B cell (primary cell): ENCODE measurements at regions not wholly inside any gene's neighbourhood (a gene's known extent, or its start where the extent isn't known, plus 50 kb on each side); places are given as distances from the start of the nearest gene placed in this dataset.
"Not testable (repeated sequence)": the region's sequence is repeated elsewhere in the genome, so short reads cannot be mapped to it uniquely, and the experiment has no call there.

ENCODE experiments used
- ATAC-seq: fragments of 200-7000 bp; cut with Tn5 transposase; one replicate; pipeline ENCODE4 v1.10.0; 2021; ENCODE audit warnings: low read depth, mild to moderate bottlenecking, moderate number of reproducible peaks, moderate library complexity
- CTCF ChIA-PET: fragments of 350-600 bp; sonication (Branson Sonifier 250); formaldehyde crosslinking; loops from one replicate; lab custom pipeline; 2021; ENCODE audit warnings: antibody characterized with exemption, inconsistent platforms; lab: Charles Lee
- POLR2A ChIA-PET: fragments of 350-600 bp; sonication (Branson Sonifier 250); formaldehyde crosslinking; loops from one replicate; lab custom pipeline; 2021; ENCODE audit warnings: antibody characterized with exemption; lab: Charles Lee
- DNase-seq: peaks from one replicate; pipeline ENCODE4 v3.0.0; 2013
- H2AFZ ChIP-seq: 2 replicates; pipeline ENCODE4 v1.6.1; 2012; ENCODE audit warnings: mild to moderate bottlenecking, low read depth, low read length; ENCODE audit not compliant: insufficient read depth, poor library complexity, severe bottlenecking
- H3K27ac ChIP-seq, 2 donors: 1 replicate in 1 of 2; 2 replicates in 1 of 2; pipeline ENCODE4 v1.5.1; 2012 to 2013; ENCODE audit warnings: low read length in 2 of 2, mild to moderate bottlenecking in 2 of 2, moderate library complexity in 1 of 2
- H3K27me3 ChIP-seq, 4 experiments: fragments of 200-600 bp in 1 of 4; sonication (generic) in 1 of 4; replicated peaks in 1 of 4; 1 replicate in 2 of 4; 2 replicates in 2 of 4; pipeline versions ENCODE4 v1.6.1 to v1.7.0; 2013 to 2016; ENCODE audit warnings: low read length in 3 of 4, mild to moderate bottlenecking in 2 of 4, mixed read lengths in 1 of 4, moderate library complexity in 1 of 4; ENCODE audit not compliant: insufficient read depth in 4 of 4, control insufficient read depth in 3 of 4; ENCODE audit errors: control extremely low read depth in 1 of 4
- H3K36me3 ChIP-seq, 2 experiments: replicated peaks in 1 of 2; 1 replicate in 1 of 2; 2 replicates in 1 of 2; pipeline versions ENCODE4 v1.6.1 to v1.7.1; 2013; ENCODE audit warnings: low read length in 1 of 2; ENCODE audit not compliant: insufficient read depth in 2 of 2, control insufficient read depth in 1 of 2; ENCODE audit errors: control extremely low read depth in 1 of 2, extremely low read depth in 1 of 2
- H3K4me1 ChIP-seq, 2 donors: fragments of 200-600 bp in 1 of 2; sonication (generic) in 1 of 2; 1 replicate in 1 of 2; 2 replicates in 1 of 2; pipeline versions ENCODE4 v1.5.1 to v1.6.1; 2013 to 2017; ENCODE audit warnings: low read length in 2 of 2; ENCODE audit not compliant: control insufficient read depth in 2 of 2, insufficient read depth in 2 of 2
- H3K4me2 ChIP-seq: replicated peaks from 2 replicates; pipeline ENCODE3; 2012; ENCODE audit warnings: mild to moderate bottlenecking, low read depth, low read length; ENCODE audit not compliant: poor library complexity, severe bottlenecking
- H3K4me3 ChIP-seq, 5 experiments: fragments of 200-600 bp in 1 of 5; sonication (generic) in 1 of 5; 1 replicate in 3 of 5; 2 replicates in 2 of 5; pipeline versions ENCODE4 v1.5.1 to v1.7.0; 2011 to 2016; ENCODE audit warnings: low read length in 4 of 5, mild to moderate bottlenecking in 4 of 5, low read depth in 2 of 5, control low read depth in 1 of 5, moderate library complexity in 1 of 5; ENCODE audit not compliant: insufficient read depth in 1 of 5; ENCODE audit errors: control extremely low read depth in 1 of 5, extremely low read depth in 1 of 5
- H3K79me2 ChIP-seq: fragments of 200-600 bp; sonication (generic); one replicate; pipeline ENCODE4 v1.6.0; 2016; ENCODE audit warnings: low read length; ENCODE audit not compliant: control insufficient read depth, insufficient read depth
- H3K9ac ChIP-seq: fragments of 200-600 bp; sonication (generic); 2 replicates; pipeline ENCODE4 v1.6.1; 2017; ENCODE audit warnings: mild to moderate bottlenecking, low read length, moderate library complexity
- H3K9me3 ChIP-seq, 3 donors: one replicate each; pipeline versions ENCODE4 v1.6.1 to v1.7.1; 2013; ENCODE audit warnings: low read length in 2 of 3; ENCODE audit not compliant: control insufficient read depth in 2 of 3, insufficient read depth in 1 of 3; ENCODE audit errors: control extremely low read depth in 1 of 3
- H4K20me1 ChIP-seq: 2 replicates; pipeline ENCODE4 v1.6.0; 2012; ENCODE audit warnings: mild to moderate bottlenecking, low read length; ENCODE audit not compliant: insufficient read depth, control insufficient read depth, poor library complexity, severe bottlenecking
- H3K27ac Mint-ChIP-seq: one replicate; pipeline ENCODE4 v1.8.0; 2021; ENCODE audit warnings: mixed read lengths
- H3K27me3 Mint-ChIP-seq: one replicate; pipeline ENCODE4 v1.8.0; 2021; ENCODE audit warnings: mixed read lengths
- H3K4me1 Mint-ChIP-seq: one replicate; pipeline ENCODE4 v1.8.0; 2021; ENCODE audit warnings: mixed read lengths
- H3K4me3 Mint-ChIP-seq: one replicate; pipeline ENCODE4 v1.8.0; 2021; ENCODE audit warnings: mixed read lengths
- H3K9me3 Mint-ChIP-seq: one replicate; pipeline ENCODE4 v1.8.0; 2022; ENCODE audit warnings: mixed read lengths; ENCODE audit not compliant: insufficient read depth
- EZH2 ChIP-seq: IDR thresholded peaks from 2 replicates; pipeline ENCODE4 v1.6.1; 2012; ENCODE audit warnings: borderline replicate concordance, low read depth, mild to moderate bottlenecking, moderate library complexity, low read length; ENCODE audit not compliant: insufficient read depth, poor library complexity, severe bottlenecking
- WGBS: methylation state at CpG from one replicate; pipeline ENCODE4 v1.1.5; 2013; ENCODE audit warnings: missing lambda C conversion rate; ENCODE audit not compliant: insufficient coverage; 5-methylcytosine and 5-hydroxymethylcytosine counted together
- intact Hi-C: fragments of 100-400 bp; cut with micrococcal nuclease; formaldehyde crosslinking; loops from one replicate; pipeline ENCODE4 v1.10.0; 2022
- TF ChIP-seq, protein P1 (sequence below): fragments of 200-600 bp; IDR thresholded peaks from one replicate; pipeline ENCODE4 v1.8.0; 2022; ENCODE audit warnings: antibody characterized with exemption, mild to moderate bottlenecking

DNA sequence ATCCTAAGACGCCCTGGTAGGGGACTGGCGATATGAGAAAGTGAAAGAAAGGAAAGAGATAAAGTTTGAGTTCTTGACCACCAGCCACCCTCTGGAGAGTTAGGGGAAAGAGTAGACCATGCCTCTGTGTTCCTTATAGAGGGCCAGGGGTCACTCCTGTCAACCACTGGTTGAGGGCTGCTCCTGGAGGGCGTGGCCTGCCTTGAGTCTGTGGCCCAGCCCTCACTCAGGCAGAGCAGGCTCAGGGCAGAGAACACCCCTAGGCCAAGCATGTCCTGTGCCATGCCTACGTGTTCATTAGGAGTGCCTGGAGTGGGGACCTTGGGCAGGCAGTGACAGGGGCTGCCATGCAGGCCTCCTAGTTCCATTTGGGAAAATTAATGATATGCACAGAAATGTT lies 161.1 kb upstream of the EPB41L3 start:
- H2AFZ ChIP-seq: no peak overlapping the region
- 70% methylated on average over 2 of the region's 4 CpGs for WGBS
- DNase-seq (no peak), ATAC-seq (no peak)
- H3K9me3 Mint-ChIP-seq: no peaks in the 10 kb centered on the region
- no peaks in the 10 kb centered on the region for H4K20me1 ChIP-seq
- H3K4me3 Mint-ChIP-seq: no peak overlapping the region
- H3K27me3 ChIP-seq: no peaks in the 10 kb centered on the region
- H3K4me3 ChIP-seq: no peak overlapping the region
- H3K4me1 Mint-ChIP-seq: no peaks in the 10 kb centered on the region
- H3K4me2 ChIP-seq: no peak overlapping the region
- H3K4me1 ChIP-seq: no peaks in the 10 kb centered on the region
- H3K36me3 ChIP-seq: no peaks in the 10 kb centered on the region
- TF ChIP-seq EZH2: no peak
- TF ChIP-seq, protein P1, sequence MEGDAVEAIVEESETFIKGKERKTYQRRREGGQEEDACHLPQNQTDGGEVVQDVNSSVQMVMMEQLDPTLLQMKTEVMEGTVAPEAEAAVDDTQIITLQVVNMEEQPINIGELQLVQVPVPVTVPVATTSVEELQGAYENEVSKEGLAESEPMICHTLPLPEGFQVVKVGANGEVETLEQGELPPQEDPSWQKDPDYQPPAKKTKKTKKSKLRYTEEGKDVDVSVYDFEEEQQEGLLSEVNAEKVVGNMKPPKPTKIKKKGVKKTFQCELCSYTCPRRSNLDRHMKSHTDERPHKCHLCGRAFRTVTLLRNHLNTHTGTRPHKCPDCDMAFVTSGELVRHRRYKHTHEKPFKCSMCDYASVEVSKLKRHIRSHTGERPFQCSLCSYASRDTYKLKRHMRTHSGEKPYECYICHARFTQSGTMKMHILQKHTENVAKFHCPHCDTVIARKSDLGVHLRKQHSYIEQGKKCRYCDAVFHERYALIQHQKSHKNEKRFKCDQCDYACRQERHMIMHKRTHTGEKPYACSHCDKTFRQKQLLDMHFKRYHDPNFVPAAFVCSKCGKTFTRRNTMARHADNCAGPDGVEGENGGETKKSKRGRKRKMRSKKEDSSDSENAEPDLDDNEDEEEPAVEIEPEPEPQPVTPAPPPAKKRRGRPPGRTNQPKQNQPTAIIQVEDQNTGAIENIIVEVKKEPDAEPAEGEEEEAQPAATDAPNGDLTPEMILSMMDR: no peak
- CTCF ChIA-PET: no interaction called here
- intact Hi-C loops: no loop called here
- no peak overlapping the region for H3K27ac ChIP-seq
- no peaks in the 10 kb centered on the region for H3K9me3 ChIP-seq
- H3K9ac ChIP-seq: no peak overlapping the region
- H3K27me3 Mint-ChIP-seq: peaks cover 1% of the 10 kb centered on the region
- H3K79me2 ChIP-seq: no peaks in the 10 kb centered on the region
- POLR2A ChIA-PET: no interaction called here
- no peak overlapping the region for H3K27ac Mint-ChIP-seq

GRCh38 chr18:5702016-5702415 lies 158.2 kb upstream of the EPB41L3 start:
- H3K79me2 ChIP-seq, H3K27me3 Mint-ChIP-seq, CTCF ChIA-PET, ATAC-seq, H4K20me1 ChIP-seq, H3K36me3 ChIP-seq, POLR2A ChIA-PET, H3K27me3 ChIP-seq, H3K9me3 ChIP-seq, H3K27ac Mint-ChIP-seq, H3K9me3 Mint-ChIP-seq, H3K4me1 ChIP-seq, DNase-seq, H3K9ac ChIP-seq, H3K4me2 ChIP-seq, H3K4me3 ChIP-seq, H3K27ac ChIP-seq, H3K4me1 Mint-ChIP-seq, intact Hi-C loops, H2AFZ ChIP-seq, H3K4me3 Mint-ChIP-seq: not testable (repeated sequence)
- 79% methylated on average over 1 of the region's 7 CpGs for WGBS
